H1 (cell line): ENCODE measurements at regions not wholly inside any gene's neighbourhood (a gene's known extent, or its start where the extent isn't known, plus 50 kb on each side); places are given as distances from the start of the nearest gene placed in this dataset.

Experiments used
- CTCF ChIA-PET: fragments of 300-600 bp; sonication (Branson Sonifier 250); formaldehyde crosslinking; loops from one replicate; lab custom pipeline; 2021; ENCODE audit not compliant: partially characterized antibody; lab: Charles Lee
- POLR2A ChIA-PET: fragments of 300-600 bp; sonication (Branson Sonifier 250); formaldehyde crosslinking; loops from one replicate; lab custom pipeline; 2021; ENCODE audit warnings: inconsistent platforms; ENCODE audit not compliant: partially characterized antibody; lab: Charles Lee
- DNase-seq, 2 experiments: peaks; one replicate each; pipeline versions ENCODE4 v3.0.0 to v3.0.0-alpha.2; 2010 to 2022; ENCODE audit warnings: low spot score in 2 of 2, low read depth in 1 of 2, mixed read lengths in 1 of 2
- FAIRE-seq: peaks from 2 replicates; lab custom pipeline; 2011; peaks lifted over from hg19 to GRCh38; lab: Jason Lieb, UNC
- H2AFZ ChIP-seq: 2 replicates; pipeline ENCODE4 v1.8.1; 2012; ENCODE audit warnings: low read length, inconsistent platforms
- H2AK5ac ChIP-seq: 2 replicates; pipeline ENCODE4 v1.6.1; 2013; ENCODE audit warnings: low read depth, low read length
- H2BK120ac ChIP-seq: replicated peaks from 2 replicates; pipeline ENCODE3; 2013; ENCODE audit warnings: low read depth, low read length, inconsistent platforms
- H2BK12ac ChIP-seq: 2 replicates; pipeline ENCODE4 v1.6.1; 2013; ENCODE audit warnings: low read depth, low read length
- H2BK15ac ChIP-seq: 2 replicates; pipeline ENCODE4 v1.6.1; 2013; ENCODE audit warnings: low read length
- H2BK20ac ChIP-seq: 2 replicates; pipeline ENCODE4 v1.6.1; 2013; ENCODE audit warnings: low read length
- H2BK5ac ChIP-seq: 2 replicates; pipeline ENCODE4 v1.6.1; 2013; ENCODE audit warnings: low read depth, low read length
- H3K14ac ChIP-seq: 2 replicates; pipeline ENCODE4 v1.6.1; 2013; ENCODE audit warnings: inconsistent platforms; ENCODE audit not compliant: insufficient read length
- H3K18ac ChIP-seq: 2 replicates; pipeline ENCODE4 v1.6.1; 2013; ENCODE audit warnings: low read length; ENCODE audit errors: extremely low read depth
- H3K23ac ChIP-seq: 2 replicates; pipeline ENCODE4 v1.6.1; 2013; ENCODE audit warnings: inconsistent platforms; ENCODE audit not compliant: insufficient read length
- H3K23me2 ChIP-seq: 2 replicates; pipeline ENCODE4 v1.6.1; 2013; ENCODE audit warnings: low read depth, low read length
- H3K27ac ChIP-seq: 2 replicates; pipeline ENCODE4 v1.6.1; 2011; ENCODE audit warnings: low read depth, low read length, inconsistent platforms
- H3K27me3 ChIP-seq, 4 experiments: replicated peaks in 1 of 4; 1 replicate in 1 of 4; 2 replicates in 3 of 4; pipeline versions ENCODE4 v1.6.1 to v1.8.1; 2011 to 2013; ENCODE audit warnings: low read length in 3 of 4, mild to moderate bottlenecking in 3 of 4, inconsistent platforms in 2 of 4, mixed read lengths in 2 of 4, moderate library complexity in 1 of 4; ENCODE audit not compliant: control insufficient read depth in 3 of 4, insufficient read depth in 3 of 4; ENCODE audit errors: extremely low read depth in 1 of 4
- H3K36me3 ChIP-seq, 4 experiments: 2 replicates each; pipeline versions ENCODE4 v1.6.1 to v1.8.1; 2011 to 2013; ENCODE audit warnings: mild to moderate bottlenecking in 4 of 4, low read length in 3 of 4, moderate library complexity in 2 of 4, control low read depth in 1 of 4, inconsistent platforms in 1 of 4; ENCODE audit not compliant: insufficient read depth in 4 of 4, control insufficient read depth in 2 of 4
- H3K4ac ChIP-seq: replicated peaks from 2 replicates; pipeline ENCODE3; 2013; ENCODE audit warnings: low read length, low read depth, mixed read lengths, inconsistent platforms; ENCODE audit not compliant: insufficient read length
- H3K4me1 ChIP-seq, 4 experiments: replicated peaks in 1 of 4; 1 replicate in 1 of 4; 2 replicates in 3 of 4; pipeline versions ENCODE4 v1.6.1 to v1.8.1; 2011 to 2013; ENCODE audit warnings: low read length in 3 of 4, inconsistent platforms in 2 of 4, mixed read lengths in 1 of 4; ENCODE audit not compliant: insufficient read depth in 4 of 4, control insufficient read depth in 3 of 4
- H3K4me2 ChIP-seq, 2 experiments: 2 replicates each; pipeline versions ENCODE4 v1.6.1 to v1.8.1; 2011 to 2013; ENCODE audit warnings: low read depth in 2 of 2, low read length in 2 of 2, control low read depth in 1 of 2, inconsistent platforms in 1 of 2, mild to moderate bottlenecking in 1 of 2; ENCODE audit not compliant: insufficient read depth in 1 of 2
- H3K4me3 ChIP-seq, 4 experiments: fragments of 200-600, 300-600 bp in 1 of 4; sonication (generic), shearing (Covaris generic), sonication (Bioruptor Twin) in 1 of 4; 2 replicates each; pipeline versions ENCODE4 v1.5.1 to v1.8.1; 2011 to 2016; ENCODE audit warnings: low read length in 4 of 4, low read depth in 3 of 4, control low read depth in 2 of 4, inconsistent platforms in 2 of 4, mild to moderate bottlenecking in 2 of 4, mixed read lengths in 1 of 4, moderate library complexity in 1 of 4; ENCODE audit not compliant: insufficient read depth in 2 of 4; ENCODE audit errors: extremely low read depth in 1 of 4
- H3K56ac ChIP-seq: replicated peaks from 2 replicates; pipeline ENCODE3; 2013; ENCODE audit warnings: low read depth, mild to moderate bottlenecking, mixed read lengths, low read length, inconsistent platforms; ENCODE audit not compliant: insufficient read length
- H3K79me1 ChIP-seq: 2 replicates; pipeline ENCODE4 v1.6.1; 2013; ENCODE audit warnings: low read depth, low read length, control low read depth
- H3K79me2 ChIP-seq, 2 experiments: 2 replicates each; pipeline versions ENCODE4 v1.6.1 to v1.8.1; 2012 to 2013; ENCODE audit warnings: low read length in 2 of 2, mild to moderate bottlenecking in 2 of 2, inconsistent platforms in 1 of 2; ENCODE audit not compliant: insufficient read depth in 2 of 2, control insufficient read depth in 1 of 2
- H3K9ac ChIP-seq, 4 experiments: replicated peaks in 1 of 4; 1 replicate in 1 of 4; 2 replicates in 3 of 4; pipeline versions ENCODE4 v1.6.1 to v1.8.1; 2011 to 2013; ENCODE audit warnings: low read depth in 3 of 4, low read length in 3 of 4, control low read depth in 2 of 4, mild to moderate bottlenecking in 2 of 4, moderate library complexity in 2 of 4, inconsistent platforms in 1 of 4; ENCODE audit errors: extremely low read depth in 1 of 4
- H3K9me3 ChIP-seq, 2 experiments: 2 replicates each; pipeline versions ENCODE4 v1.6.1 to v1.8.1; 2012 to 2013; ENCODE audit warnings: mild to moderate bottlenecking in 2 of 2, moderate library complexity in 2 of 2, control low read depth in 1 of 2, inconsistent platforms in 1 of 2, low read depth in 1 of 2, low read length in 1 of 2, mixed read lengths in 1 of 2; ENCODE audit not compliant: insufficient read depth in 2 of 2
- H4K20me1 ChIP-seq, 2 experiments: replicated peaks in 1 of 2; 2 replicates each; pipeline versions ENCODE3 to v1.8.1; 2011 to 2013; ENCODE audit warnings: inconsistent platforms in 2 of 2, low read length in 2 of 2, mild to moderate bottlenecking in 1 of 2; ENCODE audit not compliant: insufficient read depth in 2 of 2, control insufficient read depth in 1 of 2
- H4K5ac ChIP-seq: 2 replicates; pipeline ENCODE4 v1.6.1; 2013; ENCODE audit warnings: low read length, low read depth, mixed read lengths, inconsistent platforms; ENCODE audit not compliant: insufficient read length
- H4K8ac ChIP-seq: 2 replicates; pipeline ENCODE4 v1.8.0; 2013; ENCODE audit warnings: mild to moderate bottlenecking, moderate library complexity, low read length, inconsistent platforms; ENCODE audit not compliant: insufficient read depth; ENCODE audit errors: extremely low read depth
- H4K91ac ChIP-seq: replicated peaks from 2 replicates; pipeline ENCODE3; 2013; ENCODE audit warnings: low read length, mixed read lengths, inconsistent platforms; ENCODE audit not compliant: insufficient read length
- EGR1 ChIP-seq: IDR thresholded peaks from 2 replicates; pipeline ENCODE4 v1.6.1; 2011; ENCODE audit warnings: low read depth, low read length, borderline replicate concordance
- SP2 ChIP-seq: IDR thresholded peaks from 2 replicates; pipeline ENCODE4 v1.6.1; 2012; ENCODE audit warnings: mild to moderate bottlenecking, low read length, inconsistent platforms
- WGBS, 2 experiments: shearing (Covaris generic) in 1 of 2; methylation state at CpG; one replicate each; pipeline versions ENCODE4 v1.1.6 to v1.1.7; 2013 to 2015; ENCODE audit warnings: low lambda C conversion rate in 2 of 2, mixed read lengths in 2 of 2, inconsistent platforms in 1 of 2, low coverage in 1 of 2, missing lambda C conversion rate in 1 of 2; ENCODE audit not compliant: insufficient replicate concordance in 2 of 2, insufficient coverage in 1 of 2, insufficient read length in 1 of 2; ENCODE audit errors: extremely low coverage in 1 of 2, missing lambda C conversion rate in 1 of 2; 5-methylcytosine and 5-hydroxymethylcytosine counted together
- TF ChIP-seq, protein P1 (sequence below), 3 experiments: IDR thresholded peaks; 1 replicate in 2 of 3; 2 replicates in 1 of 3; pipeline versions ENCODE4 v1.5.1 to v1.6.1; 2011; ENCODE audit warnings: low read length in 3 of 3, mild to moderate bottlenecking in 3 of 3, inconsistent platforms in 2 of 3, low read depth in 1 of 3, moderate library complexity in 1 of 3; ENCODE audit not compliant: insufficient read depth in 1 of 3; ENCODE audit errors: control extremely low read depth in 1 of 3

GRCh38 chr2:107263628-107264027 lies 377.7 kb upstream of the ST6GAL2 start:
- H3K27ac ChIP-seq: no peak overlapping the region
- no peaks in the 10 kb centered on the region for H3K36me3 ChIP-seq
- H3K79me1 ChIP-seq: no peaks in the 10 kb centered on the region
- H2BK120ac ChIP-seq: no peak overlapping the region
- H3K9me3 ChIP-seq: no peaks in the 10 kb centered on the region
- TF ChIP-seq EGR1: no peak
- no peak for TF ChIP-seq SP2
- TF ChIP-seq, protein P1, sequence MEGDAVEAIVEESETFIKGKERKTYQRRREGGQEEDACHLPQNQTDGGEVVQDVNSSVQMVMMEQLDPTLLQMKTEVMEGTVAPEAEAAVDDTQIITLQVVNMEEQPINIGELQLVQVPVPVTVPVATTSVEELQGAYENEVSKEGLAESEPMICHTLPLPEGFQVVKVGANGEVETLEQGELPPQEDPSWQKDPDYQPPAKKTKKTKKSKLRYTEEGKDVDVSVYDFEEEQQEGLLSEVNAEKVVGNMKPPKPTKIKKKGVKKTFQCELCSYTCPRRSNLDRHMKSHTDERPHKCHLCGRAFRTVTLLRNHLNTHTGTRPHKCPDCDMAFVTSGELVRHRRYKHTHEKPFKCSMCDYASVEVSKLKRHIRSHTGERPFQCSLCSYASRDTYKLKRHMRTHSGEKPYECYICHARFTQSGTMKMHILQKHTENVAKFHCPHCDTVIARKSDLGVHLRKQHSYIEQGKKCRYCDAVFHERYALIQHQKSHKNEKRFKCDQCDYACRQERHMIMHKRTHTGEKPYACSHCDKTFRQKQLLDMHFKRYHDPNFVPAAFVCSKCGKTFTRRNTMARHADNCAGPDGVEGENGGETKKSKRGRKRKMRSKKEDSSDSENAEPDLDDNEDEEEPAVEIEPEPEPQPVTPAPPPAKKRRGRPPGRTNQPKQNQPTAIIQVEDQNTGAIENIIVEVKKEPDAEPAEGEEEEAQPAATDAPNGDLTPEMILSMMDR (IDR thresholded peaks at IDR 0.05; ENCODE audit: control extremely low read depth in 1 of 3, insufficient read depth in 1 of 3, low read depth in 1 of 3, low read length in 3 of 3): no peak
- no peak overlapping the region for H4K5ac ChIP-seq
- H3K23ac ChIP-seq: no peak overlapping the region
- no peak overlapping the region for H2BK20ac ChIP-seq
- H2BK12ac ChIP-seq: no peak overlapping the region
- DNase-seq (no peak), FAIRE-seq (no peak)
- WGBS, 2 experiments: 93% methylated on average over 3 of the region's 3 CpGs; no CpG with 5 or more reads in 1 of the 2 experiments
- no peak overlapping the region for H2AFZ ChIP-seq
- H3K9ac ChIP-seq: no peak overlapping the region
- H3K4me1 ChIP-seq: no peaks in the 10 kb centered on the region
- ChIA-PET POLR2A (no interaction called here), CTCF (interaction anchor here (0.8 kb wide), 1 partner anchor 22 kb away, joined by 3 read pairs; no protein-coding TSS in a partner anchor)
- H2BK15ac ChIP-seq: no peak overlapping the region
- H3K27me3 ChIP-seq: no peaks in the 10 kb centered on the region
- H3K4me2 ChIP-seq: no peak overlapping the region
- no peak overlapping the region for H4K91ac ChIP-seq
- no peaks in the 10 kb centered on the region for H3K79me2 ChIP-seq
- no peaks in the 10 kb centered on the region for H4K20me1 ChIP-seq
- H3K18ac ChIP-seq: no peak overlapping the region
- no peak overlapping the region for H3K56ac ChIP-seq
- no peak overlapping the region for H4K8ac ChIP-seq
- H2BK5ac ChIP-seq: no peak overlapping the region
- H3K4me3 ChIP-seq: no peak overlapping the region
- no peak overlapping the region for H3K14ac ChIP-seq
- no peak overlapping the region for H3K4ac ChIP-seq
- no peak overlapping the region for H2AK5ac ChIP-seq
- H3K23me2 ChIP-seq: no peaks in the 10 kb centered on the region; the same call in 1 of the 2 replicates
